CD4-positive, CD25-positive, alpha-beta regulatory T cell (primary cell): ENCODE measurements at regions not wholly inside any gene's neighbourhood (a gene's known extent, or its start where the extent isn't known, plus 50 kb on each side); places are given as distances from the start of the nearest gene placed in this dataset.

Source experiments
- ATAC-seq, 2 donors: fragments of 150-1000 bp; cut with Tn5 transposase; one replicate each; pipeline ENCODE4 v1.10.0; 2021; ENCODE audit warnings: low read depth in 2 of 2, moderate number of reproducible peaks in 2 of 2, moderate library complexity in 1 of 2
- DNase-seq, 3 donors: peaks; one replicate each; pipeline versions ENCODE4 v3.0.0 to v3.0.0-alpha.2; 2012 to 2022; ENCODE audit warnings: mixed read lengths in 1 of 3
- H3K27ac ChIP-seq: one replicate; pipeline ENCODE4 v1.7.0; 2013; ENCODE audit warnings: mild to moderate bottlenecking, low read length; ENCODE audit not compliant: insufficient read depth, poor library complexity, severe bottlenecking
- H3K27me3 ChIP-seq: one replicate; pipeline ENCODE4 v1.7.0; 2013; ENCODE audit warnings: low read length; ENCODE audit not compliant: control insufficient read depth, insufficient read depth
- H3K36me3 ChIP-seq: one replicate; pipeline ENCODE4 v1.7.0; 2013; ENCODE audit warnings: mild to moderate bottlenecking, low read length, moderate library complexity; ENCODE audit not compliant: control insufficient read depth, insufficient read depth
- H3K4me1 ChIP-seq: 2 replicates; pipeline ENCODE4 v1.7.0; 2013; ENCODE audit warnings: mild to moderate bottlenecking, low read length; ENCODE audit not compliant: insufficient read depth, control insufficient read depth, poor library complexity, severe bottlenecking
- H3K4me3 ChIP-seq: one replicate; pipeline ENCODE4 v1.7.0; 2013; ENCODE audit warnings: low read depth, mild to moderate bottlenecking, low read length, moderate library complexity
- H3K9me3 ChIP-seq, 2 experiments: 1 replicate in 1 of 2; 2 replicates in 1 of 2; pipeline ENCODE4 v1.7.0; 2013; ENCODE audit warnings: low read length in 2 of 2, mild to moderate bottlenecking in 1 of 2, moderate library complexity in 1 of 2; ENCODE audit not compliant: control insufficient read depth in 2 of 2
- H3K27ac Mint-ChIP-seq, 3 donors: one replicate each; pipeline ENCODE4 v1.8.0; 2020 to 2022; ENCODE audit warnings: mild to moderate bottlenecking in 3 of 3, mixed read lengths in 3 of 3, moderate library complexity in 2 of 3
- H3K27me3 Mint-ChIP-seq: one replicate; pipeline ENCODE4 v1.8.0; 2022; ENCODE audit warnings: mild to moderate bottlenecking, mixed read lengths
- H3K36me3 Mint-ChIP-seq: one replicate; pipeline ENCODE4 v1.8.0; 2020; ENCODE audit warnings: mixed read lengths
- H3K4me1 Mint-ChIP-seq, 4 donors: one replicate each; pipeline ENCODE4 v1.8.0; 2020 to 2022; ENCODE audit warnings: mixed read lengths in 4 of 4, mild to moderate bottlenecking in 1 of 4
- H3K4me3 Mint-ChIP-seq, 4 donors: one replicate each; pipeline ENCODE4 v1.8.0; 2020 to 2022; ENCODE audit warnings: mild to moderate bottlenecking in 4 of 4, mixed read lengths in 4 of 4, moderate library complexity in 3 of 4
- H3K9me3 Mint-ChIP-seq, 7 donors: one replicate each; pipeline ENCODE4 v1.8.0; 2020 to 2022; ENCODE audit warnings: mixed read lengths in 7 of 7, mild to moderate bottlenecking in 3 of 7, moderate library complexity in 2 of 7

DNA sequence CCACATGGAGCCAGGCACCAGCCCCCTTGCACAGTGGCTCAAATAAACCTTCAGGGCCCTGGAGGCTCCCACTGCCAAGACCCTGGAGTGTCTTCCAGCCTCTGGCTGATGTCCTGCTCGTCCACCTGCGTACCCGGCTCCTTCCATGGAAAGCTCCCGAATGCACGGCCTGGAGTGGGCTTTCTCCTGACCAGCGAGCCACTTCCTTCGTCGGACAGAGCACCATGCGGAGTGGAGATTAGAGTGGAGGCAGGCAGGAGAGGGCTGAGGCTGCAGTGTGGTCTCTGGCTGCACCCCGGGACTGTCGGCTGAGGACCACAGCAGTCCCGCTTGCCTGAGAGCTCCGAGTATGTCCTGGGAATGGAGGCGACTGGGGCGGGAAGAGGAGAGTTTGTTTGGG is 93.7 kb upstream of the SFSWAP start:
- Histone ChIP-seq H3K27ac (no peak overlapping the region), H3K4me3 (no peak overlapping the region), H3K9me3 (no peaks in the 10 kb centered on the region), H3K27me3 (no peaks in the 10 kb centered on the region), H3K36me3 (no peaks in the 10 kb centered on the region), H3K4me1 (no peaks in the 10 kb centered on the region)
- Mint-ChIP-seq H3K9me3 (no peaks in the 10 kb centered on the region), H3K4me1 (no peaks in the 10 kb centered on the region), H3K4me3 (no peak overlapping the region), H3K27me3 (peaks cover 5% of the 10 kb centered on the region), H3K36me3 (no peaks in the 10 kb centered on the region), H3K27ac (no peak overlapping the region)
- DNase-seq (no peak), ATAC-seq (no peak)

DNA sequence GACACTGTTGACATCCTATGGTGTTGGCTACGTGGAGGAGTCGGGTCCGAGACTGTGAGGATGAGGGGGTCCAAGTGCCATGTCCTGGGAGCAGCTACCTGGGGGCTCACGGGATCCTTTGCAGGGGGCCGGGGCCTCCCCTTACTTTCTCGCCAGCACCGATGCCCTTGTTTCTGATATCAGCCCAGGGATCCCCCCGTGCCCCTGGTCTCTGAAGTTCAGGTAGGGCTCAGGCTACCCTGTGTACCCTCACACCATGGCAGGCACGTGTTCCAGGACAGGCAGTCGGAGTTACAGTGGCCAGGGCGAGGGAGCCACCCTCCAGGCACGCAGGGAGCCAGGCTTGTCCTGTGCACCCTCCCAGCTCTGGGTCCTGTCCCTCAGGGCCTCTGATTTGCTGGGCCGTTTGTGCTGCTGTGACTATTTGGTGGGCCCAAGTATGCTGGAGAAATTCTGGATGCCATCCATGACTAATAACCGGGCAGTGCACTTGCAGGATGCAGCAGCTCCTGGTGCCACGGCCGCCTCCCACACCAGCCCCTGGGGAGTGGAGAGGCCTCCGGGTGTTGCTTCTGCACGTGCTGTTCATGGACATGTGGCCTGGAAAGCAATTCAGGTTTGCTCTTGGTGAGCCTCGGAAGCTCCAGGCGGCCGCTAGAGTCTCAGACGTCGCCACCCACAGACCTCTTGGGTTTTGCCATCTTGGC is 93.1 kb upstream of the SFSWAP start:
- no peaks in the 10 kb centered on the region for H3K36me3 Mint-ChIP-seq
- peaks cover 5% of the 10 kb centered on the region for H3K27me3 Mint-ChIP-seq
- DNase-seq: no peak
- Histone ChIP-seq H3K27me3 (no peaks in the 10 kb centered on the region), H3K4me1 (no peaks in the 10 kb centered on the region), H3K36me3 (no peaks in the 10 kb centered on the region), H3K27ac (no peak overlapping the region), H3K4me3 (no peak overlapping the region), H3K9me3 (no peaks in the 10 kb centered on the region)
- H3K4me3 Mint-ChIP-seq: no peak overlapping the region
- no peaks in the 10 kb centered on the region for H3K4me1 Mint-ChIP-seq
- no peak overlapping the region for H3K27ac Mint-ChIP-seq
- ATAC-seq: no peak
- H3K9me3 Mint-ChIP-seq: no peaks in the 10 kb centered on the region

DNA sequence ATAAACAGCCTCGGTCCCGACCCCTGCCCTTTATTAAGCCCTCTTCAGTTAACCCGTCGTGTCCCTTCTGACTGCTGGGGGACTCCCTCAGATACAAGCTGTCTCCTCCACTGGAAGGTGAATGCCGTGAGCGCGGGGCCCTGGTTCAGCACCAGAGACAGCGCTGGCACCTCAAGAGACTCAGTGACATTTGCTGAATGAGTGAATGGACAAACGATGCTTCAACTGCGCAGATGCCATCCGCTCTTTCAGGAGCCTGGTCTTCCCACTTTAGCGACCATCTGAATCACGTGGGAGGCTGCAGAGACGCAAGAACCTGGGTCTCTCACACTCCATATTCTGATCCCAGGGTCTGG is 92.6 kb upstream of the SFSWAP start:
- Mint-ChIP-seq H3K4me1 (no peaks in the 10 kb centered on the region), H3K27me3 (peaks cover 2% of the 10 kb centered on the region), H3K36me3 (no peaks in the 10 kb centered on the region), H3K9me3 (no peaks in the 10 kb centered on the region), H3K4me3 (no peak overlapping the region), H3K27ac (no peak overlapping the region)
- DNase-seq (no peak), ATAC-seq (no peak)
- Histone ChIP-seq H3K4me1 (no peaks in the 10 kb centered on the region), H3K36me3 (no peaks in the 10 kb centered on the region), H3K4me3 (no peak overlapping the region), H3K27me3 (no peaks in the 10 kb centered on the region), H3K9me3 (no peaks in the 10 kb centered on the region), H3K27ac (no peak overlapping the region)

DNA sequence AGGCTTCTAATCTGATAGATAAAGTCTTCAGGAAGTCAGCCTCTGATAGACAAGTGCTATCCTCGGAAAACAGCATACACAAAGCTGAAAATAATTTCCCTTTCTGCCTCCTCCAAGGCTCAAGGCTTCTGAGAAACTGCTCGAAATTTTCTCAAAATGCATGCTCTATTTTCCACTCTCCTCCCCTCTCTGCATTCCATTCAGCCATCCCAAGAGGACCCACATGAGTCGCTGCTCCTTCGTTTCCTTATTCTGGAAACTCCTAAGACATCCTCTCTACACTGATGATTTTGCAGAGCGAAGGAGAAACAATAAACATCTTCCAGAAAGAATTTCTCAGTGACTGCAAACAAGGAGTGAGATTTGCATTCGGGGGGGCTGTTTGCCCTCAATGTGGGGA is 92.2 kb upstream of the SFSWAP start:
- H3K4me1 Mint-ChIP-seq: no peaks in the 10 kb centered on the region
- no peak overlapping the region for H3K4me3 Mint-ChIP-seq
- H3K27me3 ChIP-seq: no peaks in the 10 kb centered on the region
- H3K4me1 ChIP-seq: no peaks in the 10 kb centered on the region
- no peaks in the 10 kb centered on the region for H3K9me3 ChIP-seq
- no peaks in the 10 kb centered on the region for H3K36me3 ChIP-seq
- no peaks in the 10 kb centered on the region for H3K9me3 Mint-ChIP-seq
- DNase-seq (no peak), ATAC-seq (no peak)
- no peaks in the 10 kb centered on the region for H3K27me3 Mint-ChIP-seq
- no peak overlapping the region for H3K27ac ChIP-seq
- no peaks in the 10 kb centered on the region for H3K36me3 Mint-ChIP-seq
- peak overlapping the region in 1 of 3 donors; percentile 31 for H3K27ac Mint-ChIP-seq
- H3K4me3 ChIP-seq: no peak overlapping the region

DNA sequence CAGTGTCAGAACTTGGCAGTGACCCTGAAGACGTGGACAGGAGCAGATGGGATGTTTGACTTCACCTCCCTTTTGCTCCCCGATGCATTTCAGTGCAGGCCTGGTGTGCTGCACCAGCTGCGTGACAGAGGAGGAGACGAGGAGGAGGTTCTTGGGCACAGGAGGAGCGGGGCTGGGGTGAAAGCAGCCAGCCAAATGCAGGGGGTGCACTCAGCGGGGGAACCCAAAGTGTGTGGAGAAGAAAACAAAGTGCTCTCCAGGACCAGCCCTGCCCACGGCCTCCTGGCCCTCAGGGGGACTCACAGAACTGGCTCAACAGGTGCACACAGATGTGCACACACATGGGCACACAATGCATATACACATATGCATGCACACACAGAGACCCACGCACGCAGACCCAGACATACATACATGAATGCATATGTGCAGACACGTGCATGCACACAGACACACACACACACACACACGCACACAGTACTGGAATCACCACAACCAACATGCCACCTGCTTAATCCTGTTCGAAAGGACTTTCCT is 91.7 kb upstream of the SFSWAP start:
- no peak overlapping the region for H3K4me3 ChIP-seq
- no peak for DNase-seq
- Mint-ChIP-seq H3K36me3 (no peaks in the 10 kb centered on the region), H3K4me1 (no peaks in the 10 kb centered on the region), H3K27me3 (no peaks in the 10 kb centered on the region), H3K27ac (peak overlapping the region in 1 of 3 donors; percentile 31), H3K9me3 (no peaks in the 10 kb centered on the region), H3K4me3 (no peak overlapping the region)
- no peaks in the 10 kb centered on the region for H3K9me3 ChIP-seq
- no peaks in the 10 kb centered on the region for H3K27me3 ChIP-seq
- no peaks in the 10 kb centered on the region for H3K36me3 ChIP-seq
- no peak for ATAC-seq
- H3K27ac ChIP-seq: no peak overlapping the region
- no peaks in the 10 kb centered on the region for H3K4me1 ChIP-seq

DNA sequence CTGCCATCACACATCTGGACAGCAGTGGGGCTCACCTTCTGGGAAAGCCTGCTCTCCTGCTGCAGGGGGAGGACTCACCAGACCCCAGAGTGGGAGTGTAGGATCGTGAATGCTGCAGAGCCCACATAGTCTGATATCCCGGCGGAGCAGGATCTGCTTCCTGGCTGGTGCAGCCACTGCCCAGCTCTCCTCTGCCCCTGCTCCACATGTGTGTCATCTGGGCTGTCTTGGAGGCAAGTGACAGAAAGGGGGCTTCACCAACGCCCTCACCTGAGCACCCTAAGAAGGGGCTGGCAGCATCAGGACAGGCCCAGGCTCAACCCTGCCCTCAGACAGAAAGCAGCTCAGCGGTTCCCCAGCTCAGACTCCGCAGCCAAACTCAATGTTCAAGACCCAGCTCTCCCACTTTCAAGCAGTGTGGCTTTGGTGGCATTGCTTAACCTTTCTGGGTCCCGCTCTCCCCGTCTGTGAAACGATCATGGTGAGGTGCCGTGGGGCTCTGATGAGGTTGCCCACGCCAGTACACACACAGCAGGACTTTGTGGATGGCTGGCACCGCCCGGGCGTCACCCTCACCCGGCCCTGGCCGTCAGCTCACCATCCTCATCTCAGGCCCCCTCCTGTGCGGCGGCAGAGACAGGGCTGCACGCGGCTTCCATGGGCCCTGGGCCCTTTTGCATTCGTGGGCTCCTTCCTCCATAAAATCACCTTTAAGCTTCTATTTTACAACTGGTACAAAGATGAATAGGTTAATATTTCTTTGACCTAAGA is 91.0 kb upstream of the SFSWAP start:
- DNase-seq (no peak), ATAC-seq (no peak)
- Histone ChIP-seq H3K36me3 (no peaks in the 10 kb centered on the region), H3K4me1 (no peaks in the 10 kb centered on the region), H3K4me3 (no peak overlapping the region), H3K27me3 (no peaks in the 10 kb centered on the region), H3K27ac (no peak overlapping the region), H3K9me3 (no peaks in the 10 kb centered on the region)
- Mint-ChIP-seq H3K4me3 (no peak overlapping the region), H3K9me3 (no peaks in the 10 kb centered on the region), H3K27me3 (no peaks in the 10 kb centered on the region), H3K36me3 (no peaks in the 10 kb centered on the region), H3K4me1 (no peaks in the 10 kb centered on the region), H3K27ac (no peak overlapping the region)

DNA sequence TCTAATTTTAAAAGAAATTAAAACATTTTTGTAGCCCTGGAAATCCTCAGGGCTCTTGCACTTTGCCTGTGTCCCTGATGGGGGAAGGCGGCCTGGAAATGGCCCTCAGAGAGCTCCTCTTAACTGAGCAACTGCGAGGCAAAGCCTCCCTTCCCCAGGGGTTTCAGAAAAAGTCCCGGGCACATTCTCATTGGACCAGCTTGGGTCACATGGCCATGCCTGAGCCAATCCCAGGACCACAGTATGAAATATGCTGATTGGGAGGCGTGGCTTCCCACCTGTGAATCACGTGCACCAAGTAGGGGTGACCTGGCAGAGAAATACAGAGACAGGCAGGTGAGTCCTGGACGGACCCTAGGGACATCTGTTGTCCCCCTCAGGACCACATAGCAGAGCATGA is 90.4 kb upstream of the SFSWAP start:
- no peaks in the 10 kb centered on the region for H3K36me3 Mint-ChIP-seq
- Histone ChIP-seq H3K36me3 (no peaks in the 10 kb centered on the region), H3K27ac (no peak overlapping the region), H3K4me3 (no peak overlapping the region), H3K9me3 (no peaks in the 10 kb centered on the region), H3K27me3 (no peaks in the 10 kb centered on the region), H3K4me1 (no peaks in the 10 kb centered on the region)
- ATAC-seq (no peak), DNase-seq (no peak)
- peaks cover 0 to 4% (median 0%) of the 10 kb centered on the region in 4 donors for H3K4me1 Mint-ChIP-seq
- H3K4me3 Mint-ChIP-seq: no peak overlapping the region
- no peak overlapping the region for H3K27ac Mint-ChIP-seq
- peaks cover 0 to 4% (median 0%) of the 10 kb centered on the region in 7 donors for H3K9me3 Mint-ChIP-seq
- H3K27me3 Mint-ChIP-seq: peaks cover 4% of the 10 kb centered on the region
